Keratinocyte (primary cell): ENCODE measurements at regions not wholly inside any gene's neighbourhood (a gene's known extent, or its start where the extent isn't known, plus 50 kb on each side); places are given as distances from the start of the nearest gene placed in this dataset.

Source experiments
- DNase-seq: peaks from one replicate; pipeline ENCODE4 v3.0.0-alpha.2; 2011; ENCODE audit warnings: low read depth, missing footprints, low spot score
- FAIRE-seq: peaks from 2 replicates; lab custom pipeline; 2011; peaks lifted over from hg19 to GRCh38; lab: Jason Lieb, UNC
- H2AFZ ChIP-seq: 2 replicates; pipeline ENCODE4 v1.6.0; 2012; ENCODE audit warnings: low read length, control low read depth, inconsistent platforms; ENCODE audit not compliant: control insufficient read depth
- H3K27ac ChIP-seq: 2 replicates; pipeline ENCODE4 v1.5.1; 2011; ENCODE audit warnings: low read length; ENCODE audit not compliant: control insufficient read depth, insufficient read depth
- H3K27me3 ChIP-seq: 3 replicates; pipeline ENCODE4 v1.6.0; 2011; ENCODE audit warnings: low read length; ENCODE audit not compliant: control insufficient read depth, insufficient read depth; ENCODE audit errors: extremely low read depth
- H3K36me3 ChIP-seq, 2 experiments: 2 replicates in 1 of 2; 3 replicates in 1 of 2; pipeline ENCODE4 v1.5.1; 2011; ENCODE audit warnings: low read length in 2 of 2, mild to moderate bottlenecking in 1 of 2; ENCODE audit not compliant: control insufficient read depth in 2 of 2, insufficient read depth in 2 of 2; ENCODE audit errors: extremely low read depth in 1 of 2
- H3K4me1 ChIP-seq: 3 replicates; pipeline ENCODE4 v1.5.1; 2011; ENCODE audit warnings: low read length; ENCODE audit not compliant: control insufficient read depth, insufficient read depth; ENCODE audit errors: extremely low read depth
- H3K4me2 ChIP-seq: 3 replicates; pipeline ENCODE4 v1.6.0; 2011; ENCODE audit warnings: low read depth, low read length; ENCODE audit not compliant: control insufficient read depth, insufficient read depth; ENCODE audit errors: extremely low read depth
- H3K4me3 ChIP-seq, 3 experiments: fragments of 200-600 bp in 1 of 3; sonication (generic) in 1 of 3; 2 replicates in 2 of 3; 3 replicates in 1 of 3; pipeline ENCODE4 v1.5.1; 2011 to 2016; ENCODE audit warnings: low read length in 3 of 3, mild to moderate bottlenecking in 3 of 3, control low read depth in 2 of 3, inconsistent platforms in 1 of 3, low read depth in 1 of 3, mixed read lengths in 1 of 3, mixed run types in 1 of 3, moderate library complexity in 1 of 3; ENCODE audit not compliant: control insufficient read depth in 2 of 3, insufficient read depth in 2 of 3; ENCODE audit errors: extremely low read depth in 1 of 3
- H3K79me2 ChIP-seq: 2 replicates; pipeline ENCODE4 v1.6.0; 2012; ENCODE audit warnings: low read length; ENCODE audit not compliant: control insufficient read depth, insufficient read depth
- H3K9ac ChIP-seq: 3 replicates; pipeline ENCODE4 v1.6.0; 2011; ENCODE audit warnings: low read length; ENCODE audit not compliant: control insufficient read depth, insufficient read depth; ENCODE audit errors: extremely low read depth
- H3K9me1 ChIP-seq: 3 replicates; pipeline ENCODE4 v1.6.0; 2011; ENCODE audit warnings: low read length; ENCODE audit not compliant: control insufficient read depth, insufficient read depth; ENCODE audit errors: extremely low read depth
- H3K9me3 ChIP-seq: 2 replicates; pipeline ENCODE4 v1.5.1; 2012; ENCODE audit warnings: low read depth, low read length; ENCODE audit not compliant: control insufficient read depth
- H4K20me1 ChIP-seq: 3 replicates; pipeline ENCODE4 v1.6.0; 2011; ENCODE audit warnings: low read length; ENCODE audit not compliant: control insufficient read depth, insufficient read depth; ENCODE audit errors: extremely low read depth
- CTCF ChIP-seq, 3 experiments: IDR thresholded peaks in 1 of 3; conservative IDR thresholded peaks in 1 of 3; optimal IDR thresholded peaks in 1 of 3; 2 replicates in 2 of 3; 3 replicates in 1 of 3; pipeline versions ENCODE3 to v1.5.1; 2011; ENCODE audit warnings: low read length in 3 of 3, mild to moderate bottlenecking in 3 of 3, moderate library complexity in 2 of 3, control low read depth in 1 of 3, inconsistent platforms in 1 of 3; ENCODE audit not compliant: insufficient read depth in 2 of 3; ENCODE audit errors: extremely low read depth in 1 of 3
- EZH2 ChIP-seq: IDR thresholded peaks from one replicate; pipeline ENCODE4 v1.6.1; 2012; ENCODE audit warnings: inconsistent platforms, mild to moderate bottlenecking, low read length, moderate library complexity
- dilution Hi-C: fragments of 300-500 bp; cut with MboI; formaldehyde crosslinking; loops from one replicate; pipeline ENCODE4 v1.7.0; 2020; ENCODE audit warnings: low sequenced_read_pairs; ENCODE audit not compliant: extremely low pct_ligation_motif_present

- Histone ChIP-seq H3K4me3 (no peak overlapping the region), H3K4me2 (no peak overlapping the region), H3K9ac (no peak overlapping the region), H3K36me3 (no peaks in the 10 kb centered on the region), H2AFZ (no peak overlapping the region), H4K20me1 (no peaks in the 10 kb centered on the region), H3K79me2 (no peaks in the 10 kb centered on the region), H3K4me1 (peaks cover 6% of the 10 kb centered on the region), H3K9me3 (no peaks in the 10 kb centered on the region), H3K27ac (no peak overlapping the region), H3K9me1 (no peaks in the 10 kb centered on the region), H3K27me3 (no peaks in the 10 kb centered on the region)
- dilution Hi-C loops: no loop called here
- no peak for DNase-seq
- FAIRE-seq: no peak
- TF ChIP-seq EZH2: no peak
- no peak for TF ChIP-seq CTCF (optimal IDR thresholded peaks at IDR 0.05 in 1 of 3, IDR thresholded peaks at IDR 0.05 in 1 of 3, conservative IDR thresholded peaks at IDR 0.05 in 1 of 3; ENCODE audit: extremely low read depth in 1 of 3, insufficient read depth in 2 of 3, low read length in 3 of 3)
These were observed 149.8 kb downstream of the DLEU7 start for GRCh38 chr13:50693727-50694126.

- Histone ChIP-seq H3K79me2 (no peaks in the 10 kb centered on the region), H3K4me2 (no peak overlapping the region), H3K4me3 (no peak overlapping the region), H3K36me3 (no peaks in the 10 kb centered on the region), H3K9me3 (no peaks in the 10 kb centered on the region), H3K27ac (no peak overlapping the region), H4K20me1 (no peaks in the 10 kb centered on the region), H3K27me3 (no peaks in the 10 kb centered on the region), H2AFZ (peak overlapping the region; percentile 17), H3K4me1 (peaks cover 6% of the 10 kb centered on the region), H3K9me1 (no peaks in the 10 kb centered on the region), H3K9ac (no peak overlapping the region)
- peak; percentile 34 for FAIRE-seq
- no peak for DNase-seq
- dilution Hi-C loops: no loop called here
- TF ChIP-seq EZH2 (no peak), CTCF (optimal IDR thresholded peaks at IDR 0.05 in 1 of 3, IDR thresholded peaks at IDR 0.05 in 1 of 3, conservative IDR thresholded peaks at IDR 0.05 in 1 of 3; ENCODE audit: extremely low read depth in 1 of 3, insufficient read depth in 2 of 3, low read length in 3 of 3) (no peak)
These were observed 145.5 kb downstream of the DLEU7 start for GRCh38 chr13:50697746-50698539.
